Esophagus muscularis mucosa (tissue), 4 donors: ENCODE measurements at regions not wholly inside any gene's neighbourhood (a gene's known extent, or its start where the extent isn't known, plus 50 kb on each side); places are given as distances from the start of the nearest gene placed in this dataset.

Experiments
- DNase-seq: peaks from one replicate; pipeline ENCODE4 v3.0.0-alpha.2; 2017; ENCODE audit errors: extremely low spot score
- H3K27ac ChIP-seq, 4 donors: fragments of 200-600 bp; sonication (generic); replicated peaks in 1 of 4; 1 replicate in 3 of 4; 2 replicates in 1 of 4; pipeline ENCODE4 v1.5.1; 2016 to 2019; ENCODE audit warnings: mild to moderate bottlenecking in 1 of 4
- H3K27me3 ChIP-seq, 4 donors: fragments of 200-600 bp; sonication (generic); one replicate each; pipeline versions ENCODE4 v1.5.1 to v1.6.0; 2016 to 2019
- H3K36me3 ChIP-seq, 4 donors: fragments of 200-600 bp; sonication (generic); one replicate each; pipeline ENCODE4 v1.5.1; 2016 to 2019
- H3K4me1 ChIP-seq, 4 donors: fragments of 200-600 bp; sonication (generic); one replicate each; pipeline ENCODE4 v1.5.1; 2016 to 2019
- H3K4me3 ChIP-seq, 4 donors: fragments of 200-600 bp; sonication (generic); 1 replicate in 2 of 4; 2 replicates in 2 of 4; pipeline ENCODE4 v1.5.1; 2016 to 2019; ENCODE audit warnings: mild to moderate bottlenecking in 4 of 4, moderate library complexity in 1 of 4
- H3K9me3 ChIP-seq, 4 donors: fragments of 200-600 bp; sonication (generic); 1 replicate in 3 of 4; 2 replicates in 1 of 4; pipeline ENCODE4 v1.5.1; 2016 to 2019
- EP300 ChIP-seq: sonication (generic); formaldehyde crosslinking; IDR thresholded peaks from one replicate; pipeline ENCODE4 v1.6.1; 2017; ENCODE audit warnings: antibody characterized with exemption
- POLR2A ChIP-seq: fragments of 450-650 bp; IDR thresholded peaks from one replicate; pipeline ENCODE4 v1.6.1; 2017; ENCODE audit warnings: antibody characterized with exemption, moderate library complexity, mild to moderate bottlenecking, low read depth
- POLR2AphosphoS5 ChIP-seq, 2 donors: sonication (generic); formaldehyde crosslinking; IDR thresholded peaks; one replicate each; pipeline ENCODE4 v1.6.1; 2017; ENCODE audit warnings: antibody characterized with exemption in 2 of 2
- WGBS: methylation state at CpG from one replicate; pipeline ENCODE4 v1.1.5; 2018; 5-methylcytosine and 5-hydroxymethylcytosine counted together
- intact Hi-C: fragments of 100-400 bp; cut with DNase I; formaldehyde crosslinking; loops from one replicate; pipeline ENCODE4 v1.15.1; 2023
- TF ChIP-seq, protein P1 (sequence below), 3 experiments: fragments of 200-600 bp in 2 of 3; fragments of 450-650 bp in 1 of 3; sonication (generic) in 2 of 3; IDR thresholded peaks; one replicate each; pipeline ENCODE4 v1.5.1; 2017 to 2019; ENCODE audit warnings: antibody characterized with exemption in 3 of 3, mild to moderate bottlenecking in 2 of 3, moderate library complexity in 1 of 3

DNA sequence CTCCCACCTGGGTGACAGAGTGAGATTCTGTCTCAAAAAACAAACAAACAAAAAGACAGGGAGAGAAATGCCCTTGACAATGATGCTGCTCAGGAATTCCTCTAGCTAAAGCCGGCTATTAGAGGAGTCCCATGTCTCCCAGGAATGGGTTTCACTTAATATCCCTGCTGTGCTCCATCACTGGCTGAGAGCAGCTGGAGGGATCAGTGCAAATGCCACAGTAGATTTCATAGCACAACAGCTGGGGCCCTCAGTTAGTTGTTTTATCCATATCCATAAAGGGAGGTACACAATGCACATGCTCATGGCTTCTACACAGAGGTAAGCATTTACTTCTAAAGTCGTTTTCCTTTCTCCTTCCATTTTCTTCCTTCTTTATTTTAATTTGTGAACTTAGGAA, 742.0 kb upstream of the POU3F2 start:
- no peaks in the 10 kb centered on the region for H3K9me3 ChIP-seq
- H3K4me3 ChIP-seq = no peak overlapping the region
- no peaks in the 10 kb centered on the region for H3K27me3 ChIP-seq
- intact Hi-C loops = no loop called here
- no peaks in the 10 kb centered on the region for H3K4me1 ChIP-seq
- no peaks in the 10 kb centered on the region for H3K36me3 ChIP-seq
- no peak for DNase-seq
- H3K27ac ChIP-seq = no peak overlapping the region
- TF ChIP-seq POLR2AphosphoS5 (IDR thresholded peaks at IDR 0.05) = no peak
- no peak for TF ChIP-seq EP300
- TF ChIP-seq, protein P1, sequence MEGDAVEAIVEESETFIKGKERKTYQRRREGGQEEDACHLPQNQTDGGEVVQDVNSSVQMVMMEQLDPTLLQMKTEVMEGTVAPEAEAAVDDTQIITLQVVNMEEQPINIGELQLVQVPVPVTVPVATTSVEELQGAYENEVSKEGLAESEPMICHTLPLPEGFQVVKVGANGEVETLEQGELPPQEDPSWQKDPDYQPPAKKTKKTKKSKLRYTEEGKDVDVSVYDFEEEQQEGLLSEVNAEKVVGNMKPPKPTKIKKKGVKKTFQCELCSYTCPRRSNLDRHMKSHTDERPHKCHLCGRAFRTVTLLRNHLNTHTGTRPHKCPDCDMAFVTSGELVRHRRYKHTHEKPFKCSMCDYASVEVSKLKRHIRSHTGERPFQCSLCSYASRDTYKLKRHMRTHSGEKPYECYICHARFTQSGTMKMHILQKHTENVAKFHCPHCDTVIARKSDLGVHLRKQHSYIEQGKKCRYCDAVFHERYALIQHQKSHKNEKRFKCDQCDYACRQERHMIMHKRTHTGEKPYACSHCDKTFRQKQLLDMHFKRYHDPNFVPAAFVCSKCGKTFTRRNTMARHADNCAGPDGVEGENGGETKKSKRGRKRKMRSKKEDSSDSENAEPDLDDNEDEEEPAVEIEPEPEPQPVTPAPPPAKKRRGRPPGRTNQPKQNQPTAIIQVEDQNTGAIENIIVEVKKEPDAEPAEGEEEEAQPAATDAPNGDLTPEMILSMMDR (IDR thresholded peaks at IDR 0.05) = no peak
- no peak for TF ChIP-seq POLR2A
- 63% methylated on average over 2 of the region's 2 CpGs for WGBS

DNA sequence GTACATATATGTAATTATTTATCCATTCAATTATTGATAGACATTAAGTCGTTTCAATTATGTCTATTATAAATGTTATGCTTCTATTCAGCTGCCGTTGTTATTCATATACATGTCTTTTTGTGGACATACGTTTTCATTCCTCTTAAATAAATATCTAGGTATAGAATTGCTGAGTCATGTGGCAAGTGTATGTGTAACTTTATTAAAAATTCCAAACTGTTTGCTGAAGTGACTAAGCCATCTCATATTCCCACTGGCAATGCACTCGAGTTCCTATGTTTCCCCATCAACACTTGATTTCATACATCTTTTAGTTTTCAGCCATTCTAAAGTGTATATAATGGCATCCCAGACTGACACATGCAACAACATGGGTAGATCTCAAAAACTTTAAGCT, 739.7 kb upstream of the POU3F2 start:
- TF ChIP-seq, protein P1 (IDR thresholded peaks at IDR 0.05) = no peak
- TF ChIP-seq EP300 = no peak
- TF ChIP-seq POLR2A = no peak
- TF ChIP-seq POLR2AphosphoS5 (IDR thresholded peaks at IDR 0.05) = no peak
- H3K27me3 ChIP-seq = no peaks in the 10 kb centered on the region
- H3K4me1 ChIP-seq = no peaks in the 10 kb centered on the region
- H3K9me3 ChIP-seq = no peaks in the 10 kb centered on the region
- intact Hi-C loops = no loop called here
- 63% methylated on average over 4 of the region's 4 CpGs for WGBS
- no peak overlapping the region for H3K4me3 ChIP-seq
- no peaks in the 10 kb centered on the region for H3K36me3 ChIP-seq
- DNase-seq = no peak
- H3K27ac ChIP-seq = no peak overlapping the region

DNA sequence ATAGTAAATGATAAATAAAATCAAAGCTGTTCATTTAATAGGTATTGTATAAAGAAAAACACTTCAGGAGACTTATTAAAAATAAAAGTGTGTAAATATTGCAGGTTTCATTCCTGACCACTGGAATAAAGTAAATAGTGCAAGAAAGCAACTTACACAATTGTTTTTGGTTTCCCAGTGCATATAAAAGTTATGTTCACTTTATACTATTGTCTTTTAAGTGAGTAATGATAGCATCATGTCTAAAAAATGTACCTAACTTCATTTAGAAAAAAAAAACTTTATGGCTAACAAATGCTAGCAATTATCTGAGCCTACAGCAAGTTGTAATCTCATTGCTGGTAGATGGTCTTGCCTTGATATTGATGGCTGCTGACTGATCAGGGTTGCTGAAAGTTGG, 726.6 kb upstream of the POU3F2 start:
- intact Hi-C loops = no loop called here
- H3K36me3 ChIP-seq = no peaks in the 10 kb centered on the region
- no peak overlapping the region for H3K27ac ChIP-seq
- no peaks in the 10 kb centered on the region for H3K4me1 ChIP-seq
- peaks cover 0 to 4% (median 0%) of the 10 kb centered on the region in 4 donors for H3K27me3 ChIP-seq
- no peak for TF ChIP-seq POLR2AphosphoS5 (IDR thresholded peaks at IDR 0.05)
- TF ChIP-seq, protein P1 (IDR thresholded peaks at IDR 0.05) = no peak
- no peak for TF ChIP-seq POLR2A
- TF ChIP-seq EP300 = no peak
- no peak for DNase-seq
- H3K4me3 ChIP-seq = no peak overlapping the region
- H3K9me3 ChIP-seq = no peaks in the 10 kb centered on the region

DNA sequence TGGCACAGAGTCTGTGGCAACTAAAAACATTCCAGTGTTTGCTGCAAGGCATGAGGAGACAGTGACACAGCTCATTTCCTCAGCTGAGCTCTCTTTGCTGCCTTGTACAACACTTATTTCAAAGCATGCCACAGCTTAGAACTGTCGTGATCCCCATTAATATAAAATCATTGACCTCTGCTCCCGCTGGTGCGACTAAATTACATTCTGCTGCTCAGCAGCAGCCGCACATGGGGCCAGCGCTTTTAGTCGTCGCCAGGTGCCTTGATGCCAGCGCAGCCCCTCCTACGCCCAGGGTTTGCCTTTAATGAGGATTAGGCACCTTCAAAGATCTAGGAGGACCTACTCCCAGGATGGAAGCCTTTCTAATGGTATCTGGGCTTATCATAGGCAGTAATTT, 717.9 kb upstream of the POU3F2 start:
- Histone ChIP-seq H3K27ac (no peak overlapping the region), H3K36me3 (no peaks in the 10 kb centered on the region), H3K4me3 (no peak overlapping the region), H3K9me3 (no peaks in the 10 kb centered on the region), H3K27me3 (no peaks in the 10 kb centered on the region), H3K4me1 (no peaks in the 10 kb centered on the region)
- DNase-seq = no peak
- intact Hi-C loops = no loop called here
- 83% methylated on average over 9 of the region's 9 CpGs for WGBS
- TF ChIP-seq, protein P1 (IDR thresholded peaks at IDR 0.05) = no peak
- TF ChIP-seq EP300 (no peak), POLR2A (no peak), POLR2AphosphoS5 (IDR thresholded peaks at IDR 0.05) (no peak)

DNA sequence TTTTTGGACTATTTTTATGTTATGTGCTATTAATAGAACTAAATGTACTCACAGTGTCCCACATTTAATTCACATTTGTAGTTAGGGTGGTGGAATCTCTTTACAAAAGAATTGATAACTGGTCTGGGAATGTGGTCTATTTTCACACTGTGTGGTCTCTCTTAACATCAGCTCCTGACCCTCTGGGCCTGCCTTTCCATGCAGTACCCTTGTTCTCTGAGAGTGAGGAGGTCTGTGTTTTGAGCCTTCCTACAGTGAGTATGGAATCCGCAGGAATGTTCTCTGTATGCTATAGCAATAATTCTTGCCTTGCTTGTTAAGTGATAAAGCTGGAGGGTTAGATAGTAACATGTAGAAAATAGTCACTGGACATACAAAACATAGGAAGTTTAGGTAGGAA, 717.3 kb upstream of the POU3F2 start:
- TF ChIP-seq POLR2AphosphoS5 (IDR thresholded peaks at IDR 0.05) (no peak), POLR2A (no peak), EP300 (no peak)
- TF ChIP-seq, protein P1 (IDR thresholded peaks at IDR 0.05) = no peak
- H3K27ac ChIP-seq = no peak overlapping the region
- H3K27me3 ChIP-seq = no peaks in the 10 kb centered on the region
- H3K4me1 ChIP-seq = no peaks in the 10 kb centered on the region
- intact Hi-C loops = no loop called here
- H3K4me3 ChIP-seq = no peak overlapping the region
- DNase-seq = no peak
- no peaks in the 10 kb centered on the region for H3K36me3 ChIP-seq
- 92% methylated on average over 1 of the region's 1 CpG for WGBS
- H3K9me3 ChIP-seq = no peaks in the 10 kb centered on the region
